ENCODE measurements at regions not wholly inside any gene's neighbourhood (a gene's known extent, or its start where the extent isn't known, plus 50 kb on each side); places are given as distances from the start of the nearest gene placed in this dataset.

DNA sequence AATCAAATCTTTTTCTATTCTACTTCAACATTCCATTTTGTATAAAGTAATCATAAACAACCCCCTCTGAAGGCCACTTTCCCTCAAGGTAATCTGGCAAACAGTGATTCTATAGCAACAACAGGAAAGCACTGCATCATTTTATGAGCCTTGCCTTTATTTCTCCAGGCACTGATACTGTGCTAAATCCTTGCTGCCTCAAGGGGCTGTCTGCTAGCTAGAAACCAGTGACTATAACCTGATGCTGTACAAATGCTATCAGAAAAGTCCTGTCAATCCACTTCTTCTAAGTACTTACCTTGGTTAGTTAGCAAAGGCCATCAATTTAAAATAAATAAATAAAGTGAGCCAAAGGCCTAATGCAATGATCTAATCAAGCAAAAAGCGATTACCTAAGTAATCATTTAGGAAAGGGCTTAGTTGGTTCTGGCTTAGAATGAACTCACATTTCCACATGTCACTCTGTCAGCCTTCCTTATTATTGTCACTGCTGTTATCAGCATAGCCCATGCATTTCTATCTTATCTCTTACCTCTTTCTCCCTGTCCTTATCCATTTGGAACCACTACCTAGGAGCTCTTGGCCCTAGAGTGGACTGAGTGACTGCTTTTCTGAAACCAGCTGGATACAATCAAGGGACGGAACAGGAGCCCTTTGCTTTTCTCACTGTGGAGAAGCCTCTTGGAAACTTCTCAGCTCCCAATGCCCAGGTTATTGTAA is 246.1 kb upstream of the MEF2C start:
- Histone ChIP-seq H3K4me3 (ENCODE audit: low read depth in 1 of 2, low read length in 1 of 2) (no peak overlapping the region), H3K27me3 (no peaks in the 10 kb centered on the region), H3K4me1 (ENCODE audit: control insufficient read depth in 1 of 2, insufficient read depth in 1 of 2, low read depth in 1 of 2, low read length in 1 of 2) (no peaks in the 10 kb centered on the region), H3K9me3 (no peaks in the 10 kb centered on the region), H3K27ac (no peak overlapping the region), H3K36me3 (no peaks in the 10 kb centered on the region)
- no peak for TF ChIP-seq CTCF (IDR thresholded peaks at IDR 0.05)

GRCh38 chr5:89128092-89128491 is 245.1 kb upstream of the MEF2C start:
- H3K27me3 ChIP-seq, result no peaks in the 10 kb centered on the region
- H3K4me3 ChIP-seq (ENCODE audit: low read depth in 1 of 2, low read length in 1 of 2), result no peak overlapping the region
- H3K36me3 ChIP-seq, result no peaks in the 10 kb centered on the region
- TF ChIP-seq CTCF (IDR thresholded peaks at IDR 0.05), result no peak
- no peaks in the 10 kb centered on the region for H3K9me3 ChIP-seq
- no peak overlapping the region for H3K27ac ChIP-seq
- no peaks in the 10 kb centered on the region for H3K4me1 ChIP-seq (ENCODE audit: control insufficient read depth in 1 of 2, insufficient read depth in 1 of 2, low read depth in 1 of 2, low read length in 1 of 2)

DNA sequence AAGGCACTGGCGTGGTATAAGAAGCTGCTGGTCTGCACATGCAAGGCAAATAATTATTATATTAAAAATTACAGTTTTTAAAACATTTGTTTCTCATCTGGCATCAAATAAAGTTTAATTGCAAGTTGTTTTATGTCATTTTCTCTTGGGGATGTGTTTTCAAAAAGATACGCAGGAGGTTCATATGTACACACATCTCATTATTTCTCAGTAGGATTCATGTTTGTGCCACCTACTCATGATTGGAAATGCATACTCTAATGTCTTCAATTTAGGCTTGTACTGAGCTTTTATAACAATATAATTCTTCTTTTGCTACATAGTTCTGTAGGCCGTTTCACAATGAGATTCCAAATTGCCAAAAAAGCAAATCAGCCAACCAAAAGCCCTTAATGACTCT is 244.2 kb upstream of the MEF2C start:
- no peaks in the 10 kb centered on the region for H3K27me3 ChIP-seq
- no peaks in the 10 kb centered on the region for H3K9me3 ChIP-seq
- no peak for TF ChIP-seq CTCF (IDR thresholded peaks at IDR 0.05)
- no peak overlapping the region for H3K27ac ChIP-seq
- no peak overlapping the region for H3K4me3 ChIP-seq (ENCODE audit: low read depth in 1 of 2, low read length in 1 of 2)
- no peaks in the 10 kb centered on the region for H3K36me3 ChIP-seq
- H3K4me1 ChIP-seq (ENCODE audit: control insufficient read depth in 1 of 2, insufficient read depth in 1 of 2, low read depth in 1 of 2, low read length in 1 of 2), result peaks cover 0 to 5% of the 10 kb centered on the region in 2 experiments

DNA sequence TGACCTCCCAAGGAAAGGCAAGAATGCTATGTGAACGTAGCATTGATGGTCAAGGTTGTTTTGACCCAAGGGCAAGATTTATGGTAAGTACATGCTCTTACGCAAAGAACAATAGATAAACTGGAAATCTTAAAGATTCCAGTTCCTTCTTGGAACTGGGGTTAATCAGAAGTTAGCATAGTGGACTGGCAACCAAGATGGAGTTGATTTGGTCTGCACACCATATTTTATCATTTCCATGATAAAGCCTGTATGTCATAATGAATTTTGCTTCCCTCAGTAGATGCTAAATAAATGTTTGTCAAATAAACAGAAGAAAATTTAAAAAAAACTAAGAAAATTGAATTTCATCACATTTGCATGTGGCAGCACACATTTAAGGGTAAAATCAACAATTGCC is 242.4 kb upstream of the MEF2C start:
- Histone ChIP-seq H3K36me3 (no peaks in the 10 kb centered on the region), H3K4me1 (ENCODE audit: control insufficient read depth in 1 of 2, insufficient read depth in 1 of 2, low read depth in 1 of 2, low read length in 1 of 2) (peaks cover 13 to 24% of the 10 kb centered on the region in 2 experiments), H3K27me3 (no peaks in the 10 kb centered on the region), H3K9me3 (no peaks in the 10 kb centered on the region), H3K27ac (no peak overlapping the region), H3K4me3 (ENCODE audit: low read depth in 1 of 2, low read length in 1 of 2) (no peak overlapping the region)
- no peak for TF ChIP-seq CTCF (IDR thresholded peaks at IDR 0.05)

- Histone ChIP-seq H3K27ac (no peak overlapping the region), H3K4me3 (ENCODE audit: low read depth in 1 of 2, low read length in 1 of 2) (no peak overlapping the region), H3K27me3 (no peaks in the 10 kb centered on the region), H3K4me1 (ENCODE audit: control insufficient read depth in 1 of 2, insufficient read depth in 1 of 2, low read depth in 1 of 2, low read length in 1 of 2) (peaks cover 23 to 42% of the 10 kb centered on the region in 2 experiments), H3K36me3 (no peaks in the 10 kb centered on the region), H3K9me3 (no peaks in the 10 kb centered on the region)
- no peak for TF ChIP-seq CTCF (IDR thresholded peaks at IDR 0.05)
Observed at GRCh38 chr5:89123581-89123980, 240.6 kb upstream of the MEF2C start.

All from neutrophil (primary cell).